HG03060 (cell line): ENCODE measurements at regions not wholly inside any gene's neighbourhood (a gene's known extent, or its start where the extent isn't known, plus 50 kb on each side); places are given as distances from the start of the nearest gene placed in this dataset.

Experiments
- ATAC-seq: cut with Tn5 transposase; IDR thresholded peaks from one replicate; pipeline ENCODE4 v1.9.1; 2021; ENCODE audit warnings: low read depth, moderate number of reproducible peaks; ENCODE audit not compliant: unreplicated experiment

GRCh38 chr5:155282503-155283107 is 269.1 kb downstream of the KIF4B start:
- ATAC-seq = no peak

GRCh38 chr5:155285706-155286105 is 272.2 kb downstream of the KIF4B start:
- ATAC-seq = no peak

- no peak for ATAC-seq
These were observed 277.4 kb downstream of the KIF4B start for GRCh38 chr5:155290937-155291336.

GRCh38 chr5:155293605-155294178 is 280.1 kb downstream of the KIF4B start:
- no peak for ATAC-seq

GRCh38 chr5:155295111-155295510 is 281.6 kb downstream of the KIF4B start:
- no peak for ATAC-seq

GRCh38 chr5:155299386-155300005 is 285.9 kb downstream of the KIF4B start:
- no peak for ATAC-seq

GRCh38 chr5:155303120-155303519 is 289.6 kb downstream of the KIF4B start:
- ATAC-seq = no peak

GRCh38 chr5:155307229-155307628 is 293.7 kb downstream of the KIF4B start:
- no peak for ATAC-seq

- no peak for ATAC-seq
These were observed 294.7 kb downstream of the KIF4B start for GRCh38 chr5:155308289-155308688.

GRCh38 chr5:155309021-155309746 is 295.6 kb downstream of the KIF4B start:
- no peak for ATAC-seq

- no peak for ATAC-seq
These were observed 298.2 kb downstream of the KIF4B start for GRCh38 chr5:155311721-155312120.

GRCh38 chr5:155313518-155313917 is 300.0 kb downstream of the KIF4B start:
- no peak for ATAC-seq

- no peak for ATAC-seq
These were observed 302.6 kb downstream of the KIF4B start for GRCh38 chr5:155316070-155316714.

GRCh38 chr5:155332618-155333017 is 319.1 kb downstream of the KIF4B start:
- ATAC-seq = no peak

- ATAC-seq = no peak
These were observed 329.4 kb downstream of the KIF4B start for GRCh38 chr5:155342956-155343355.

- ATAC-seq = no peak
These were observed 329.9 kb downstream of the KIF4B start for GRCh38 chr5:155343468-155343867.

GRCh38 chr5:155353231-155353630 is 339.7 kb downstream of the KIF4B start:
- no peak for ATAC-seq

GRCh38 chr5:155366096-155366495 is 352.5 kb downstream of the KIF4B start:
- ATAC-seq = no peak

- ATAC-seq = no peak
These were observed 354.3 kb downstream of the KIF4B start for GRCh38 chr5:155367841-155368240.

- ATAC-seq = no peak
These were observed 354.9 kb downstream of the KIF4B start for GRCh38 chr5:155368490-155368889.

- no peak for ATAC-seq
These were observed 366.9 kb downstream of the KIF4B start for GRCh38 chr5:155380480-155380879.
